ENCODE measurements at regions not wholly inside any gene's neighbourhood (a gene's known extent, or its start where the extent isn't known, plus 50 kb on each side); places are given as distances from the start of the nearest gene placed in this dataset.
"Not testable (repeated sequence)": the region's sequence is repeated elsewhere in the genome, so short reads cannot be mapped to it uniquely, and the experiment has no call there.

- Histone ChIP-seq H3K4me3 (ENCODE audit: low read length in 2 of 2) (no peak overlapping the region), H3K27ac (ENCODE audit: low read length) (no peak overlapping the region), H3K36me3 (ENCODE audit: control insufficient read depth in 2 of 2, insufficient read depth in 2 of 2, low read length in 2 of 2) (no peaks in the 10 kb centered on the region), H3K27me3 (ENCODE audit: control insufficient read depth in 1 of 2, insufficient read depth in 2 of 2, low read length in 2 of 2) (no peaks in the 10 kb centered on the region), H3K9me3 (ENCODE audit: control insufficient read depth in 2 of 2, low read length in 2 of 2) (no peaks in the 10 kb centered on the region), H3K4me1 (ENCODE audit: control insufficient read depth, insufficient read depth, low read length) (no peaks in the 10 kb centered on the region), H3K9ac (ENCODE audit: low read length in 2 of 2) (no peak overlapping the region)
Observed at GRCh38 chr21:17711896-17712295, 99.2 kb upstream of the BTG3 start.

- Histone ChIP-seq H3K9ac (ENCODE audit: low read length in 2 of 2) (no peak overlapping the region), H3K27ac (ENCODE audit: low read length) (no peak overlapping the region), H3K27me3 (ENCODE audit: control insufficient read depth in 1 of 2, insufficient read depth in 2 of 2, low read length in 2 of 2) (no peaks in the 10 kb centered on the region), H3K4me3 (ENCODE audit: low read length in 2 of 2) (no peak overlapping the region), H3K36me3 (ENCODE audit: control insufficient read depth in 2 of 2, insufficient read depth in 2 of 2, low read length in 2 of 2) (no peaks in the 10 kb centered on the region), H3K4me1 (ENCODE audit: control insufficient read depth, insufficient read depth, low read length) (no peaks in the 10 kb centered on the region), H3K9me3 (ENCODE audit: control insufficient read depth in 2 of 2, low read length in 2 of 2) (no peaks in the 10 kb centered on the region)
Observed at GRCh38 chr21:17709266-17709611, 96.5 kb upstream of the BTG3 start.

- H3K9me3 ChIP-seq (ENCODE audit: control insufficient read depth in 2 of 2, low read length in 2 of 2): no peaks in the 10 kb centered on the region
- H3K4me3 ChIP-seq (ENCODE audit: low read length in 2 of 2): no peak overlapping the region
- no peaks in the 10 kb centered on the region for H3K36me3 ChIP-seq (ENCODE audit: control insufficient read depth in 2 of 2, insufficient read depth in 2 of 2, low read length in 2 of 2)
- no peaks in the 10 kb centered on the region for H3K27me3 ChIP-seq (ENCODE audit: control insufficient read depth in 1 of 2, insufficient read depth in 2 of 2, low read length in 2 of 2)
- no peak overlapping the region for H3K27ac ChIP-seq (ENCODE audit: low read length)
- H3K9ac ChIP-seq (ENCODE audit: low read length in 2 of 2): no peak overlapping the region
- no peaks in the 10 kb centered on the region for H3K4me1 ChIP-seq (ENCODE audit: control insufficient read depth, insufficient read depth, low read length)
Observed at GRCh38 chr21:17708522-17709265, 96.0 kb upstream of the BTG3 start.

GRCh38 chr21:17699524-17700189, 87.0 kb upstream of the BTG3 start:
- Histone ChIP-seq H3K4me1 (ENCODE audit: control insufficient read depth, insufficient read depth, low read length) (no peaks in the 10 kb centered on the region), H3K4me3 (ENCODE audit: low read length in 2 of 2) (no peak overlapping the region), H3K36me3 (ENCODE audit: control insufficient read depth in 2 of 2, insufficient read depth in 2 of 2, low read length in 2 of 2) (no peaks in the 10 kb centered on the region), H3K27ac (ENCODE audit: low read length) (no peak overlapping the region), H3K27me3 (ENCODE audit: control insufficient read depth in 1 of 2, insufficient read depth in 2 of 2, low read length in 2 of 2) (no peaks in the 10 kb centered on the region), H3K9ac (ENCODE audit: low read length in 2 of 2) (no peak overlapping the region), H3K9me3 (ENCODE audit: control insufficient read depth in 2 of 2, low read length in 2 of 2) (no peaks in the 10 kb centered on the region)

- Histone ChIP-seq H3K36me3 (ENCODE audit: control insufficient read depth in 2 of 2, insufficient read depth in 2 of 2, low read length in 2 of 2) (no peaks in the 10 kb centered on the region), H3K4me3 (ENCODE audit: low read length in 2 of 2) (no peak overlapping the region), H3K27ac (ENCODE audit: low read length) (no peak overlapping the region), H3K27me3 (ENCODE audit: control insufficient read depth in 1 of 2, insufficient read depth in 2 of 2, low read length in 2 of 2) (no peaks in the 10 kb centered on the region), H3K9ac (ENCODE audit: low read length in 2 of 2) (no peak overlapping the region), H3K9me3 (ENCODE audit: control insufficient read depth in 2 of 2, low read length in 2 of 2) (no peaks in the 10 kb centered on the region), H3K4me1 (ENCODE audit: control insufficient read depth, insufficient read depth, low read length) (no peaks in the 10 kb centered on the region)
Observed at GRCh38 chr21:17697473-17697872, 84.8 kb upstream of the BTG3 start.

- not testable (repeated sequence) for H3K27me3 ChIP-seq (ENCODE audit: control insufficient read depth in 1 of 2, insufficient read depth in 2 of 2, low read length in 2 of 2); H3K27ac ChIP-seq (ENCODE audit: low read length); H3K36me3 ChIP-seq (ENCODE audit: control insufficient read depth in 2 of 2, insufficient read depth in 2 of 2, low read length in 2 of 2); H3K4me1 ChIP-seq (ENCODE audit: control insufficient read depth, insufficient read depth, low read length); H3K9ac ChIP-seq (ENCODE audit: low read length in 2 of 2); H3K4me3 ChIP-seq (ENCODE audit: low read length in 2 of 2); H3K9me3 ChIP-seq (ENCODE audit: control insufficient read depth in 2 of 2, low read length in 2 of 2)
Observed at GRCh38 chr21:17694416-17694815, 81.7 kb upstream of the BTG3 start.

- H3K4me3 ChIP-seq (ENCODE audit: low read length in 2 of 2): no peak overlapping the region
- no peak overlapping the region for H3K9ac ChIP-seq (ENCODE audit: low read length in 2 of 2)
- H3K36me3 ChIP-seq (ENCODE audit: control insufficient read depth in 2 of 2, insufficient read depth in 2 of 2, low read length in 2 of 2): no peaks in the 10 kb centered on the region
- H3K27me3 ChIP-seq (ENCODE audit: control insufficient read depth in 1 of 2, insufficient read depth in 2 of 2, low read length in 2 of 2): no peaks in the 10 kb centered on the region
- H3K27ac ChIP-seq (ENCODE audit: low read length): no peak overlapping the region
- peaks cover 6% of the 10 kb centered on the region for H3K4me1 ChIP-seq (ENCODE audit: control insufficient read depth, insufficient read depth, low read length)
- no peaks in the 10 kb centered on the region for H3K9me3 ChIP-seq (ENCODE audit: control insufficient read depth in 2 of 2, low read length in 2 of 2)
Observed at GRCh38 chr21:17693801-17694200, 81.1 kb upstream of the BTG3 start.

GRCh38 chr21:17690078-17690494, 77.4 kb upstream of the BTG3 start:
- no peaks in the 10 kb centered on the region for H3K27me3 ChIP-seq (ENCODE audit: control insufficient read depth in 1 of 2, insufficient read depth in 2 of 2, low read length in 2 of 2)
- no peaks in the 10 kb centered on the region for H3K9me3 ChIP-seq (ENCODE audit: control insufficient read depth in 2 of 2, low read length in 2 of 2)
- H3K27ac ChIP-seq (ENCODE audit: low read length): no peak overlapping the region
- no peaks in the 10 kb centered on the region for H3K36me3 ChIP-seq (ENCODE audit: control insufficient read depth in 2 of 2, insufficient read depth in 2 of 2, low read length in 2 of 2)
- peaks cover 7% of the 10 kb centered on the region for H3K4me1 ChIP-seq (ENCODE audit: control insufficient read depth, insufficient read depth, low read length)
- no peak overlapping the region for H3K9ac ChIP-seq (ENCODE audit: low read length in 2 of 2)
- no peak overlapping the region for H3K4me3 ChIP-seq (ENCODE audit: low read length in 2 of 2)

- Histone ChIP-seq H3K4me3 (ENCODE audit: low read length in 2 of 2) (peak overlapping the region in 1 of 2 donors; percentile 8), H3K27ac (ENCODE audit: low read length) (no peak overlapping the region), H3K36me3 (ENCODE audit: control insufficient read depth in 2 of 2, insufficient read depth in 2 of 2, low read length in 2 of 2) (no peaks in the 10 kb centered on the region), H3K4me1 (ENCODE audit: control insufficient read depth, insufficient read depth, low read length) (peaks cover 7% of the 10 kb centered on the region), H3K9ac (ENCODE audit: low read length in 2 of 2) (peak overlapping the region in 1 of 2 donors; percentile 13), H3K27me3 (ENCODE audit: control insufficient read depth in 1 of 2, insufficient read depth in 2 of 2, low read length in 2 of 2) (no peaks in the 10 kb centered on the region), H3K9me3 (ENCODE audit: control insufficient read depth in 2 of 2, low read length in 2 of 2) (no peaks in the 10 kb centered on the region)
Observed at GRCh38 chr21:17688912-17689874, 76.5 kb upstream of the BTG3 start.

GRCh38 chr21:17682924-17683323, 70.2 kb upstream of the BTG3 start:
- Histone ChIP-seq H3K4me3 (ENCODE audit: low read length in 2 of 2) (no peak overlapping the region), H3K36me3 (ENCODE audit: control insufficient read depth in 2 of 2, insufficient read depth in 2 of 2, low read length in 2 of 2) (no peaks in the 10 kb centered on the region), H3K4me1 (ENCODE audit: control insufficient read depth, insufficient read depth, low read length) (no peaks in the 10 kb centered on the region), H3K27me3 (ENCODE audit: control insufficient read depth in 1 of 2, insufficient read depth in 2 of 2, low read length in 2 of 2) (no peaks in the 10 kb centered on the region), H3K27ac (ENCODE audit: low read length) (no peak overlapping the region), H3K9ac (ENCODE audit: low read length in 2 of 2) (no peak overlapping the region), H3K9me3 (ENCODE audit: control insufficient read depth in 2 of 2, low read length in 2 of 2) (no peaks in the 10 kb centered on the region)

All from stomach smooth muscle (tissue), 2 donors.